HepG2 (cell line): ENCODE measurements at regions not wholly inside any gene's neighbourhood (a gene's known extent, or its start where the extent isn't known, plus 50 kb on each side); places are given as distances from the start of the nearest gene placed in this dataset.
A peak's percentile ranks its signal among the peaks of the same experiment; 100 is the strongest.

Experiments
- ARID2 ChIP-seq: sonication (generic); formaldehyde crosslinking; IDR thresholded peaks from 2 replicates; pipeline ENCODE4 v1.8.1; 2022; ENCODE audit warnings: mild to moderate bottlenecking, missing genetic modification reagents, borderline replicate concordance
- BHLHE40 ChIP-seq: IDR thresholded peaks from 2 replicates; pipeline ENCODE4 v1.6.1; 2011; ENCODE audit warnings: low read length, improper control_type of control experiment
- CBFB ChIP-seq: sonication (generic); formaldehyde crosslinking; IDR thresholded peaks from 2 replicates; pipeline ENCODE4 v1.4.0; 2020; ENCODE audit warnings: missing genetic modification reagents
- CHCHD3 ChIP-seq: sonication (generic); formaldehyde crosslinking; IDR thresholded peaks from 2 replicates; pipeline ENCODE4 v1.8.0; 2022; ENCODE audit warnings: mild to moderate bottlenecking, missing genetic modification reagents, moderate library complexity
- DRAP1 ChIP-seq: IDR thresholded peaks from 2 replicates; pipeline ENCODE4 v1.6.1; 2016; ENCODE audit warnings: missing genetic modification reagents, missing compliant biosample characterization
- EED ChIP-seq: sonication (generic); formaldehyde crosslinking; IDR thresholded peaks from 2 replicates; pipeline ENCODE4 v1.5.0; 2020; ENCODE audit warnings: mild to moderate bottlenecking, missing genetic modification reagents
- ELF3 ChIP-seq: IDR thresholded peaks from 2 replicates; pipeline ENCODE4 v1.6.1; 2016; ENCODE audit warnings: missing genetic modification reagents, missing compliant biosample characterization
- FOXO1 ChIP-seq: sonication (generic); formaldehyde crosslinking; IDR thresholded peaks from 2 replicates; pipeline ENCODE4 v1.4.0; 2020; ENCODE audit warnings: missing genetic modification reagents
- FOXP4 ChIP-seq: sonication (generic); formaldehyde crosslinking; IDR thresholded peaks from 2 replicates; pipeline ENCODE4 v1.4.0; 2020; ENCODE audit warnings: missing genetic modification reagents
- GMEB2 ChIP-seq: IDR thresholded peaks from 2 replicates; pipeline ENCODE4 v1.6.1; 2016; ENCODE audit warnings: missing biosample characterization, missing genetic modification reagents, low read depth
- GPBP1L1 ChIP-seq: sonication (generic); formaldehyde crosslinking; IDR thresholded peaks from 2 replicates; pipeline ENCODE4 v1.5.0; 2020; ENCODE audit warnings: mild to moderate bottlenecking, missing genetic modification reagents
- HIVEP1 ChIP-seq: sonication (generic); formaldehyde crosslinking; IDR thresholded peaks from 2 replicates; pipeline ENCODE4 v1.4.0; 2020; ENCODE audit warnings: mild to moderate bottlenecking, missing genetic modification reagents
- HNRNPUL1 ChIP-seq: fragments of 200-400 bp; formaldehyde crosslinking; IDR thresholded peaks from 2 replicates; pipeline ENCODE4 v1.6.1; 2017; ENCODE audit warnings: low read depth, mild to moderate bottlenecking, low read length, moderate library complexity
- KDM2A ChIP-seq: sonication (generic); formaldehyde crosslinking; IDR thresholded peaks from 2 replicates; pipeline ENCODE4 v1.4.0; 2020; ENCODE audit warnings: low read depth, missing genetic modification reagents, borderline replicate concordance
- MXD4 ChIP-seq: IDR thresholded peaks from 2 replicates; pipeline ENCODE4 v1.6.1; 2016; ENCODE audit warnings: mild to moderate bottlenecking, missing biosample characterization, missing genetic modification reagents
- NR0B2 ChIP-seq: sonication (generic); formaldehyde crosslinking; IDR thresholded peaks from 2 replicates; pipeline ENCODE4 v1.4.0; 2020; ENCODE audit warnings: mild to moderate bottlenecking, missing genetic modification reagents
- ZBTB14 ChIP-seq: sonication (generic); formaldehyde crosslinking; IDR thresholded peaks from 2 replicates; pipeline ENCODE4 v1.4.0; 2020; ENCODE audit warnings: missing genetic modification reagents
- ZNF253 ChIP-seq: sonication (generic); formaldehyde crosslinking; IDR thresholded peaks from 2 replicates; pipeline ENCODE4 v1.8.0; 2022; ENCODE audit warnings: mild to moderate bottlenecking, missing genetic modification reagents, borderline replicate concordance
- ZNF30 ChIP-seq: sonication (generic); formaldehyde crosslinking; IDR thresholded peaks from 2 replicates; pipeline ENCODE4 v1.5.0; 2020; ENCODE audit warnings: mild to moderate bottlenecking, missing genetic modification reagents
- ZNF550 ChIP-seq: sonication (generic); formaldehyde crosslinking; IDR thresholded peaks from 2 replicates; pipeline ENCODE4 v1.4.0; 2020; ENCODE audit warnings: mild to moderate bottlenecking, missing genetic modification reagents, borderline replicate concordance
- ZNF781 ChIP-seq: sonication (generic); formaldehyde crosslinking; IDR thresholded peaks from 2 replicates; pipeline ENCODE4 v1.5.1; 2020; ENCODE audit warnings: borderline replicate concordance, mild to moderate bottlenecking, missing genetic modification reagents; ENCODE audit errors: not compliant biosample characterization
- ZNF792 ChIP-seq: IDR thresholded peaks from 2 replicates; pipeline ENCODE4 v1.6.1; 2016
- ZNF839 ChIP-seq: sonication (generic); formaldehyde crosslinking; IDR thresholded peaks from 2 replicates; pipeline ENCODE4 v1.4.0; 2020; ENCODE audit warnings: missing genetic modification reagents, mild to moderate bottlenecking, borderline replicate concordance
- ZSCAN22 ChIP-seq: sonication (generic); formaldehyde crosslinking; IDR thresholded peaks from 2 replicates; pipeline ENCODE4 v1.4.0; 2020; ENCODE audit warnings: mild to moderate bottlenecking, missing genetic modification reagents

- no peak for TF ChIP-seq GPBP1L1 (CRISPR knock-in tag)
- TF ChIP-seq HNRNPUL1, result no peak
- no peak for TF ChIP-seq CHCHD3 (CRISPR knock-in tag)
- peak; percentile 92 for TF ChIP-seq ELF3 (CRISPR knock-in tag)
- peak; percentile 53; the same call in 1 of the 2 replicates for TF ChIP-seq FOXO1
- no peak for TF ChIP-seq ARID2
- peak; percentile 89 for TF ChIP-seq FOXP4 (CRISPR knock-in tag)
- TF ChIP-seq KDM2A (CRISPR knock-in tag), result peak; percentile 57; the same call in 1 of the 2 replicates
- no peak for TF ChIP-seq GMEB2
- no peak for TF ChIP-seq ZNF253 (CRISPR knock-in tag)
- no peak for TF ChIP-seq EED (CRISPR knock-in tag)
- TF ChIP-seq ZNF792 (CRISPR knock-in tag), result no peak
- peak; percentile 58; the same call in 1 of the 2 replicates for TF ChIP-seq MXD4 (CRISPR knock-in tag)
- TF ChIP-seq NR0B2, result peak; percentile 65; the same call in 1 of the 2 replicates
- no peak; the same call in 1 of the 2 replicates for TF ChIP-seq ZNF550
- peak; percentile 57 for TF ChIP-seq DRAP1
- no peak for TF ChIP-seq ZNF781 (CRISPR knock-in tag)
- TF ChIP-seq HIVEP1 (CRISPR knock-in tag), result peak; percentile 99
- no peak for TF ChIP-seq ZNF839
- TF ChIP-seq ZNF30 (CRISPR knock-in tag), result no peak
- TF ChIP-seq ZSCAN22 (CRISPR knock-in tag), result no peak
- no peak for TF ChIP-seq CBFB (CRISPR knock-in tag)
- no peak for TF ChIP-seq ZBTB14 (CRISPR knock-in tag)
- peak; percentile 95 for TF ChIP-seq BHLHE40
These were observed 115.1 kb upstream of the JUN start (continued) for GRCh38 chr1:58898739-58899586.
